ENCODE measurements at regions not wholly inside any gene's neighbourhood (a gene's known extent, or its start where the extent isn't known, plus 50 kb on each side); places are given as distances from the start of the nearest gene placed in this dataset.

GRCh38 chr1:167168424-167168823 lies 52.3 kb upstream of the POU2F1 start:
- TF ChIP-seq, protein P1, sequence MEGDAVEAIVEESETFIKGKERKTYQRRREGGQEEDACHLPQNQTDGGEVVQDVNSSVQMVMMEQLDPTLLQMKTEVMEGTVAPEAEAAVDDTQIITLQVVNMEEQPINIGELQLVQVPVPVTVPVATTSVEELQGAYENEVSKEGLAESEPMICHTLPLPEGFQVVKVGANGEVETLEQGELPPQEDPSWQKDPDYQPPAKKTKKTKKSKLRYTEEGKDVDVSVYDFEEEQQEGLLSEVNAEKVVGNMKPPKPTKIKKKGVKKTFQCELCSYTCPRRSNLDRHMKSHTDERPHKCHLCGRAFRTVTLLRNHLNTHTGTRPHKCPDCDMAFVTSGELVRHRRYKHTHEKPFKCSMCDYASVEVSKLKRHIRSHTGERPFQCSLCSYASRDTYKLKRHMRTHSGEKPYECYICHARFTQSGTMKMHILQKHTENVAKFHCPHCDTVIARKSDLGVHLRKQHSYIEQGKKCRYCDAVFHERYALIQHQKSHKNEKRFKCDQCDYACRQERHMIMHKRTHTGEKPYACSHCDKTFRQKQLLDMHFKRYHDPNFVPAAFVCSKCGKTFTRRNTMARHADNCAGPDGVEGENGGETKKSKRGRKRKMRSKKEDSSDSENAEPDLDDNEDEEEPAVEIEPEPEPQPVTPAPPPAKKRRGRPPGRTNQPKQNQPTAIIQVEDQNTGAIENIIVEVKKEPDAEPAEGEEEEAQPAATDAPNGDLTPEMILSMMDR (IDR thresholded peaks at IDR 0.05; ENCODE audit: poor library complexity) = no peak
- TF ChIP-seq EZH2 (IDR thresholded peaks at IDR 0.05; ENCODE audit: borderline replicate concordance) (no peak), EZH2phosphoT487 (IDR thresholded peaks at IDR 0.05; ENCODE audit: low read depth, severe bottlenecking, unreplicated experiment) (no peak)

All from hepatocyte (in vitro differentiated cells).